Ureter (tissue), 1 donor: ENCODE measurements at regions not wholly inside any gene's neighbourhood (a gene's known extent, or its start where the extent isn't known, plus 50 kb on each side); places are given as distances from the start of the nearest gene placed in this dataset.
"Not testable (repeated sequence)": the region's sequence is repeated elsewhere in the genome, so short reads cannot be mapped to it uniquely, and the experiment has no call there.

ENCODE experiments used
- DNase-seq: peaks from one replicate; pipeline ENCODE4 v3.0.0-alpha.2; 2020; ENCODE audit warnings: low spot score
- donor health status: DM: yes; HTN: yes; CAD: no.

DNA sequence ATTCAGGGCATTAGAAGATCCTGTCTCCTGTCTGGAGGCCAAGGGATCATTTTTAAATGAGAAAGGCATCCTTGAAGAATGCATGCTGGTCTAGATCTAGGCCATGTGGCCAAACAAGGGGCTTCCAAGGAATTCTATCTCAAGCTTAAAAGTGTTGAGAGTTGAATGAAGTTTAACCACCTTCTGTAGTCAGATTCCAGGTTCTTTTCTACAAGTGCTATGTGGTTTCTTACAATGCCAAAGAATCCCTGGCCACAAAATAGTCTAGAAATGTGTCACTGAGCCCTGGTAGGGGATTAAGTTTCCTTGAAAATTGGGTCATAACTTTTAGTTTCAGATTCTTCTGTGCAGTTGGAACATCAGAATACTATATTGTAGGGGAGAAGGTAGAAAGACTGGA, 640.7 kb upstream of the ACVR2A start:
- no peak for DNase-seq

- DNase-seq = no peak
Observed at GRCh38 chr2:147198651-147199171, 646.1 kb upstream of the ACVR2A start.

- no peak for DNase-seq
Observed at GRCh38 chr2:147197754-147198483, 646.9 kb upstream of the ACVR2A start.

DNA sequence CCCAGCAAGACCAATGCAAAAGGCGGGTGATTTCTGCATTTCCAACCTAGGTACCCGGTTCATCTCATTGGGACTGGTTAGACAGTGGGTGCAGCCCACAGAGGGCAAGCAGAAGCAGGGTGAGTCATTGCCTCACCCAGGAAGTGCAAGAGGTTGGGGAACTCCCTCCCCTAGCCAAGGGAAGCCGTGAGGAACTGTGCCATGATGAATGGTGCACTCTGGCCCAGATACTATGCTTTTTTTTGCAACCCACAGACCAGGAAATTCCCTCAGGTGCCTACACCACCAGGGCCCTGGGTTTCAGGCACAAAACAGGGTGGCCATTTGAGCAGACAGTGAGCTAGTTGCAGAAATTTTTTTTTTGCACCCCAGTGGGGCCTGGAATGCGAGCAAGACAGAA, 662.6 kb upstream of the ACVR2A start:
- no peak for DNase-seq

- no peak for DNase-seq
Observed at GRCh38 chr2:147181351-147182029, 663.3 kb upstream of the ACVR2A start.

- no peak for DNase-seq
Observed at GRCh38 chr2:147177071-147177857, 667.6 kb upstream of the ACVR2A start.

GRCh38 chr2:147174824-147175254, 670.0 kb upstream of the ACVR2A start:
- no peak for DNase-seq

- no peak for DNase-seq
Observed at GRCh38 chr2:147173798-147174197, 671.0 kb upstream of the ACVR2A start.

DNA sequence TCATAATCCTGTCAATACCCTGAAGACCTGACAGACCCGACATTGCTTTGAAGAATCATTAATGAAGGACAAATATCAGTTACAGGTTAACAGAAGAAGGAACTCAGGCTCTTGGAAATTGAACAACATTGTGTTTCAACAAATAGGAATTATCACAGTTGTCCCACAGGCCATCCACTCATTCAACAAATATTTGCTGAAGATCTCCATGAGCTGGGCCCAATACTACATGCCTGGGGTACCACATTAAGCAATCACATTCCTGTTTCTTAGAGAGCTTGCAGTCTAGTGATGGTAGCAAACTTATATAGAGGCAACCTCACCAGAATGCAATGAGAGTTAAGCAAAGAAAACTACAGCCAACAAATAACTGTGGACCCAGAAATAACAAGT, 671.6 kb upstream of the ACVR2A start:
- DNase-seq = no peak

DNA sequence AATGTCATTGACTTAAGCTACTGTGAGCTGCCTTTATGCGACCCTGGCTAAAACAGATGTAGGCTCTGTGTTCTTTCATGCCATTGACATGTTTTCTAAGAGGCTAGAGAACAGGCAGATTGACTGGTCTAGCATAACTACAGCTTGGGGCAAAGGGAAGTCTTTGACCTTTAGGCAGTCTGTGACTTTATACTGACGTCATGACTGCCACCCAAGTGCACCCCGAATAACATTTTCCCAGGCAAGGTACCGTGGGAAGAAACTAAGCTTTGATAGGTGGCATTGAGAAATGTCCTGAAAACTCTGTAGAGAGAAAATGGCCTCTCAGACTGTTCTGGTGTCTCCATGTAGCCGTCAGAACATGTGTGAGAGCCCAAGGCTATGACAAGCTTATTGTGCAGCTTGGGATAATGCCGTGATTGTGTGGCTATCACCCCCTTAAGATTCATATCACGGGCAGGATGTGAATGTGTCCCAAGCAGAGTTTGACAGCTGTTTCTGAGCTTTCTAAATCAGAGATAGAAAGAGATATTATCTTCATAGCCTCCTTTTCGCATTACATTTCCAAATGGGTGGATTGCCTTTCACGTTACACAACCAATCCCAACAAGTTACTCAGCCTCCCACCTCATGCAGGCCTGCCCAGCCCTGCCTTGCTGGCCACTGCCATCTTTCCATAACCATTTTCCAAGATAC, 672.2 kb upstream of the ACVR2A start:
- DNase-seq = no peak

GRCh38 chr2:147171941-147172340, 672.9 kb upstream of the ACVR2A start:
- no peak for DNase-seq

- no peak for DNase-seq
Observed at GRCh38 chr2:147170932-147171331, 673.9 kb upstream of the ACVR2A start.

DNA sequence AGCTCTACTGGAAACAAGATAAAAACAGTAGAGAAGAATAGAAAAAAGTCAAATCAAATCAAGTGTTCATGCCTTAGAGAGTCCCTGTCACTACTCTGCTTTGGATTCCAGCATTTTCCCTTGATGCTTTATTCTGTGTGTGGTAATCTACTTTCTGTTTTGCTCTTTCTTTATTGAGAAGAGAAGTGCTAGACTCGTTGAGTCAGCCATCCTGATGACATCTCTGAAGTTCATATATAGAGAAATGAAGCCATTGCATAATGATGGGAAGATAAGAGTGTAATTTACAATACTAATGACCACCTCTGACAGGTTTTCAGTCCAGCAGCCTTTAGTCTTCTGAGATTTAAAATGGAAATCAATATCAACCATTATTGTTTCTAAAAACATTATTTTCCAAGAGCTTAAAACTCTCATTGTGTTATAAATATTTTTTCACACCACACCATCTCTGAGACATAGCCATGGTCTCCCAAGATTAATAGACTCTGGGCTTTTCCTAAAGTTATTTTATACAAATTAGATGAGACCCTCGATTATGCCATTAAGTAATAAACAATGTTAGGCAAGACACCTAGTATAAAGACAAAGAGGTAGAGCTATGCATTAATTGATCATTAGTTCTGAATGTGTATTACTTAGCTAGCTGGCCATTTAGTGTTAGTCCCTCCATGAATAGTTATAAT, 679.0 kb upstream of the ACVR2A start:
- DNase-seq = no peak

DNA sequence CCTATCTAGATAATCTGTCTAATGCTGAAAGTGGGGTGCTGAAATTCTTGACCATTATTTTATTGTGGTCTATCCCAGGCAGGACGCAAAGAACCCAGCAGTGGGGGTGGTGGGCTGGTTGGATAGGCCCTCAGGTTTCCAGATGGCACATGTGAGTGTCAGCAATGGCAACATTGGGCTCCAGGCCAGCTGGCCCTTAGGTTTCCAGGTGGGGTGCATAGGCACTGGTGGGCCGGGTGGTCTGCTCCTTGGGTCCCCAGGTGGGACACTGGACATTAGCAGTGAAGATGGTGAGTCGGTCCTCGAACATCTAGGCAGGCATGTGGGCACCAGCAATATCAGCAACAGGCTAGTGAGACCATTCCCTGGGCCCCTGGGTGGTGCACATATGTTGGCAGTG, 680.3 kb upstream of the ACVR2A start:
- DNase-seq = no peak

- DNase-seq = no peak
Observed at GRCh38 chr2:147161746-147162145, 683.1 kb upstream of the ACVR2A start.

GRCh38 chr2:147156970-147157369, 687.9 kb upstream of the ACVR2A start:
- DNase-seq = no peak

DNA sequence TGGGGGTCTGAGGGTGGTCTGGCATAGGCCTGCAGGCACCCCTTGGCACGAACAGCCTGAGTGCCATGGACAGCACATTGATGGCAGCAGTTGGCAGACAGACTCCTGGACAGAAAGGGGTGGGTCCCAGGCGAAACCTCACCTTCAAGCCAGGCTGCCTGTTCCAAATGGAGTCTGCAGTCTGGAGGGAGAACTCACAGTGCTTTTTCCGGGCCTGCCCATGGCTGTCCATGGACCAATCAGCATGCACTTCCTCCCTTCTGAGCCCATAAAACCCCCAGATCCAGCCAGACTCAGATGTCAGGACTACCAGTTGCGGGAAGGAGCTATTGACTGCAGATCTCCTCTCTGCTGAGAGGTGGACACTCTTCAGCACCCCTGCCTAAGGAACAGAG, 694.6 kb upstream of the ACVR2A start:
- no peak for DNase-seq

GRCh38 chr2:147149575-147150240, 695.1 kb upstream of the ACVR2A start:
- no peak for DNase-seq

DNA sequence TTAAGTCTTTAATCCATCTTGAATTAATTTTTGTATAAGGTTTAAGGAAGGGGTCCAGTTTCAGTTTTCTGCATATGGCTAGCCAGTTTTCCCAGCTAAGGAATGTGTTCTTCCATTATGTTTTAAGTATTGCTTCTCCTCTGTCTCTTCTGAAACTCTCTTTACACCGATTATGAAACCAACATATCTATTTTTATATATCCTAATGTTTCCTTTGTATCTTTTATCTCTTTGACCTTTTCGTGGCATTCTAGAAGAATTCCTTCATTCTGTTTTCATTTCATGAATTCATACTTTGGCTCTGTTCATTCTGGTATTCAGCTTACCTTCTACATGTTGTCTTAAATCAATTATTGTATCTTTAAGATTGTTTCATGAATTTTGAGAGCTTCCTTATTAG, 697.0 kb upstream of the ACVR2A start:
- no peak for DNase-seq

DNA sequence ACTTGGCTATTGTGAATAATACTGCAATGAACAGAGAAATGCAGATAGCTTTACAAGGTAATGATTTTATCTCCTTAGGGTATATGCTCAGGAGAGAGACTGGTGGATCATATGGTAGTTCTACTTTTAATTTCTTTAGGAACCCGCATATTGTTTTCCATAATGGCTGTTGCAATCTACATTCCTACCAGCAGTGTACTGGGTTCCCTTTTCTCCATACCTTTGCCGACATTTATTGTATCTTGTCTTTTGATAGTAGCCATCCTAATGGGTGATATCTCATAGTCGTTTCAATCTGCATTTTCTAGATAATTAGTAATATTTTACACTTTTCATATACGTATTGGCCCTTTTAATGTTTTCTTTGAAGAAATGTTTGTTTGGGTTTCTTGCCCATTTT, 702.9 kb upstream of the ACVR2A start:
- no peak for DNase-seq

DNA sequence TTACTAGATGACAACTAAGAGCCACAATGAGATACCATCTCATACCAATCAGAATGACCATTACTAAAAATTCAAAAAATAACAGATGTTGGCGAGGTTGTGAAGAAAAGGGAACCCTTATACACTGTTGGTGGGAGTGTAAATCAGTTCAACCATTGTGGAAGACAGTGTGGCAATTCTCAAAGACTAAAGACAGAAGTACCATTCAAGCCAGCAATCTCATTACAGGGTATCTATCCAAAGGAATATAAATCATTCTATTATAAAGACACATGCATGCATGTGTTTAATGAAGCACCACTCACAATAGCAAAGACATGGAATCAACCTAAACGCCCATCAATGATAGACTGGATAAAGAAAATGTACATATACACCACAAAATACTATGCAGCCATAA, 705.1 kb upstream of the ACVR2A start:
- not testable (repeated sequence) for DNase-seq
